SK-N-SH (cell line): ENCODE measurements at regions not wholly inside any gene's neighbourhood (a gene's known extent, or its start where the extent isn't known, plus 50 kb on each side); places are given as distances from the start of the nearest gene placed in this dataset.

Experiments used
- CTCF ChIA-PET: fragments of 300-600, 350-600 bp; formaldehyde crosslinking; extraction: SDS; loops from one replicate; lab custom pipeline; 2021; lab: Yijun Ruan, JAX
- POLR2A ChIA-PET: fragments of 350-600 bp; sonication (Branson Sonifier 250); formaldehyde crosslinking; extraction: SDS; loops from one replicate; lab custom pipeline; 2020; ENCODE audit warnings: antibody characterized with exemption, inconsistent platforms; lab: Yijun Ruan, JAX
- DNase-seq: peaks from one replicate; pipeline ENCODE4 v3.0.0; 2012
- H2AFZ ChIP-seq: fragments of 200-600 bp; sonication (generic); 2 replicates; pipeline ENCODE4 v1.8.1; 2016; ENCODE audit warnings: antibody characterized with exemption, mild to moderate bottlenecking, low read depth
- H3F3A ChIP-seq: fragments of 200-600 bp; sonication (generic); replicated peaks from 2 replicates; pipeline ENCODE3; 2016; ENCODE audit warnings: antibody characterized with exemption, mild to moderate bottlenecking; ENCODE audit not compliant: insufficient read depth
- H3K27ac ChIP-seq, 2 experiments: fragments of 200-500 bp in 1 of 2; fragments of 200-600 bp in 1 of 2; sonication (Bioruptor generic) in 1 of 2; sonication (generic), shearing (Covaris generic) in 1 of 2; 2 replicates each; pipeline versions ENCODE4 v1.5.1 to v1.6.1; 2014 to 2016; ENCODE audit warnings: low read depth in 2 of 2, inconsistent platforms in 1 of 2, low read length in 1 of 2, mild to moderate bottlenecking in 1 of 2, mixed read lengths in 1 of 2
- H3K27me3 ChIP-seq: fragments of 200-600 bp; sonication (generic), shearing (Covaris generic); 2 replicates; pipeline ENCODE4 v1.6.1; 2016; ENCODE audit warnings: mixed run types; ENCODE audit not compliant: insufficient read depth
- H3K36me3 ChIP-seq, 2 experiments: fragments of 200-500 bp in 1 of 2; fragments of 200-600 bp in 1 of 2; sonication (Bioruptor generic) in 1 of 2; sonication (generic) in 1 of 2; replicated peaks in 1 of 2; 2 replicates each; pipeline versions ENCODE3 to v1.5.1; 2014 to 2016; ENCODE audit warnings: low read length in 1 of 2, mild to moderate bottlenecking in 1 of 2; ENCODE audit not compliant: insufficient read depth in 2 of 2, control insufficient read depth in 1 of 2
- H3K4me1 ChIP-seq, 2 experiments: fragments of 200-500 bp in 1 of 2; fragments of 200-600 bp in 1 of 2; sonication (Bioruptor generic) in 1 of 2; sonication (generic), shearing (Covaris generic) in 1 of 2; 2 replicates each; pipeline versions ENCODE4 v1.5.1 to v1.6.1; 2014 to 2016; ENCODE audit warnings: low read depth in 1 of 2, low read length in 1 of 2, mixed run types in 1 of 2; ENCODE audit not compliant: insufficient read depth in 2 of 2, control insufficient read depth in 1 of 2
- H3K4me2 ChIP-seq: fragments of 200-600 bp; sonication (generic), shearing (Covaris generic); 2 replicates; pipeline ENCODE4 v1.6.1; 2017; ENCODE audit warnings: mixed run types
- H3K4me3 ChIP-seq, 2 experiments: fragments of 200-500 bp in 1 of 2; fragments of 200-600 bp in 1 of 2; sonication (Bioruptor generic) in 1 of 2; sonication (generic), shearing (Covaris generic) in 1 of 2; 2 replicates each; pipeline versions ENCODE4 v1.5.1 to v1.8.1; 2014 to 2016; ENCODE audit warnings: low read depth in 2 of 2, inconsistent platforms in 1 of 2, low read length in 1 of 2, mild to moderate bottlenecking in 1 of 2, mixed read lengths in 1 of 2, moderate library complexity in 1 of 2
- H3K79me2 ChIP-seq: fragments of 200-600 bp; sonication (generic); 2 replicates; pipeline ENCODE4 v1.8.1; 2017; ENCODE audit warnings: mild to moderate bottlenecking; ENCODE audit not compliant: insufficient read depth
- H3K9ac ChIP-seq: fragments of 200-600 bp; sonication (generic); 2 replicates; pipeline ENCODE4 v1.6.1; 2017; ENCODE audit warnings: mixed run types
- H3K9me2 ChIP-seq: fragments of 200-600 bp; sonication (generic); 2 replicates; pipeline ENCODE4 v1.6.1; 2017; ENCODE audit warnings: mixed run types
- H3K9me3 ChIP-seq: fragments of 200-600 bp; sonication (generic); 2 replicates; pipeline ENCODE4 v1.6.1; 2017; ENCODE audit warnings: mixed run types, mild to moderate bottlenecking, moderate library complexity
- H4K20me1 ChIP-seq: fragments of 200-600 bp; sonication (generic); 2 replicates; pipeline ENCODE4 v1.6.1; 2017; ENCODE audit warnings: mild to moderate bottlenecking, mixed run types; ENCODE audit not compliant: insufficient read depth
- CHD2 ChIP-seq: fragments of 150-350 bp; IDR thresholded peaks from 2 replicates; pipeline ENCODE4 v1.6.1; 2018; ENCODE audit warnings: low read length; ENCODE audit not compliant: partially characterized antibody
- EP300 ChIP-seq, 2 experiments: IDR thresholded peaks; 2 replicates each; pipeline versions ENCODE4 v1.4.0 to v1.6.1; 2012; ENCODE audit warnings: borderline replicate concordance in 1 of 2, low read depth in 1 of 2, low read length in 1 of 2
- FOXJ3 ChIP-seq: sonication (generic); formaldehyde crosslinking; IDR thresholded peaks from 2 replicates; pipeline ENCODE4 v1.5.1; 2020; ENCODE audit warnings: mild to moderate bottlenecking, missing genetic modification reagents
- GABPA ChIP-seq: IDR thresholded peaks from 2 replicates; pipeline ENCODE4 v1.4.0; 2012; ENCODE audit warnings: low read depth, mild to moderate bottlenecking
- IRF3 ChIP-seq: fragments of 150-350 bp; IDR thresholded peaks from 2 replicates; pipeline ENCODE4 v1.6.1; 2016; ENCODE audit warnings: mild to moderate bottlenecking, low read depth, low read length
- JUND ChIP-seq: IDR thresholded peaks from 2 replicates; pipeline ENCODE4 v1.4.0; 2012
- MAX ChIP-seq: IDR thresholded peaks from 2 replicates; pipeline ENCODE4 v1.4.0; 2012; ENCODE audit warnings: low read depth
- NFIC ChIP-seq: IDR thresholded peaks from 2 replicates; pipeline ENCODE4 v1.4.0; 2012; ENCODE audit warnings: borderline replicate concordance
- PBX3 ChIP-seq: IDR thresholded peaks from 2 replicates; pipeline ENCODE4; 2012
- POLR2AphosphoS5 ChIP-seq: IDR thresholded peaks from 2 replicates; pipeline ENCODE4 v1.6.1; 2012; ENCODE audit warnings: low read depth, low read length
- RFX5 ChIP-seq: IDR thresholded peaks from 2 replicates; pipeline ENCODE4 v1.6.1; 2012; ENCODE audit warnings: mild to moderate bottlenecking, improper control_type of control experiment, low read length
- RXRA ChIP-seq: IDR thresholded peaks from 2 replicates; pipeline ENCODE4 v1.4.0; 2012; ENCODE audit warnings: low read depth, mild to moderate bottlenecking, borderline replicate concordance
- SMC3 ChIP-seq: IDR thresholded peaks from 2 replicates; pipeline ENCODE4 v1.6.1; 2012; ENCODE audit warnings: low read depth, low read length, improper control_type of control experiment
- USF1 ChIP-seq: IDR thresholded peaks from 2 replicates; pipeline ENCODE4 v1.4.0; 2012; ENCODE audit warnings: low read depth, borderline replicate concordance
- YY1 ChIP-seq: IDR thresholded peaks from 2 replicates; pipeline ENCODE4 v1.4.0; 2012; ENCODE audit warnings: low read depth, mild to moderate bottlenecking
- ZBTB33 ChIP-seq: IDR thresholded peaks from 2 replicates; pipeline ENCODE4 v1.4.0; 2012; ENCODE audit warnings: low read depth, borderline replicate concordance
- WGBS: methylation state at CpG from one replicate; pipeline ENCODE4 v1.1.6; 2017; ENCODE audit warnings: low lambda C conversion rate; 5-methylcytosine and 5-hydroxymethylcytosine counted together

- CTCF ChIA-PET: interaction anchor here (0.9 kb wide), 1 partner anchor 98 kb away, joined by 3 read pairs; no protein-coding TSS in a partner anchor
Observed at GRCh38 chr6:111950661-111951496, 77.6 kb upstream of the FYN start.

GRCh38 chr6:111951497-111952085, 78.3 kb upstream of the FYN start:
- 92% methylated on average over 6 of the region's 7 CpGs for WGBS
- DNase-seq: no peak
- Histone ChIP-seq H3F3A (no peaks in the 10 kb centered on the region), H3K27ac (no peak overlapping the region), H3K4me3 (no peak overlapping the region), H3K9me3 (no peaks in the 10 kb centered on the region), H3K4me2 (no peak overlapping the region), H2AFZ (no peak overlapping the region), H3K27me3 (no peaks in the 10 kb centered on the region), H4K20me1 (no peaks in the 10 kb centered on the region), H3K4me1 (peaks cover 4 to 15% of the 10 kb centered on the region in 2 experiments; a peak in 3 of 4 replicates), H3K36me3 (no peaks in the 10 kb centered on the region), H3K9me2 (no peaks in the 10 kb centered on the region), H3K79me2 (no peaks in the 10 kb centered on the region), H3K9ac (no peak overlapping the region)
- POLR2A ChIA-PET: no interaction called here
- CTCF ChIA-PET: no interaction called here
- TF ChIP-seq FOXJ3 (CRISPR knock-in tag): no peak
- no peak for TF ChIP-seq GABPA
- no peak for TF ChIP-seq SMC3
- no peak for TF ChIP-seq JUND
- TF ChIP-seq YY1: no peak
- no peak for TF ChIP-seq POLR2AphosphoS5
- no peak for TF ChIP-seq CHD2
- TF ChIP-seq USF1: no peak
- TF ChIP-seq RXRA: no peak
- no peak for TF ChIP-seq EP300 (IDR thresholded peaks at IDR 0.05; ENCODE audit: borderline replicate concordance in 1 of 2, low read depth in 1 of 2, low read length in 1 of 2)
- TF ChIP-seq PBX3: no peak

More at GRCh38 chr6:111950661-111951496, 77.6 kb upstream of the FYN start:
- TF ChIP-seq RFX5: no peak
- TF ChIP-seq GABPA: no peak
- TF ChIP-seq IRF3: no peak
- peak; percentile 18; the same call in 1 of the 2 replicates for TF ChIP-seq NFIC
- no peak for TF ChIP-seq SMC3
- no peak for TF ChIP-seq MAX
- TF ChIP-seq ZBTB33: no peak
- peak; percentile 32 for DNase-seq
- H3K27ac ChIP-seq: no peak overlapping the region
- WGBS: 86% methylated on average over 4 of the region's 11 CpGs
- H3K4me1 ChIP-seq: peaks cover 4 to 15% of the 10 kb centered on the region in 2 experiments; a peak in 3 of 4 replicates
- H4K20me1 ChIP-seq: no peaks in the 10 kb centered on the region
- H3K36me3 ChIP-seq: no peaks in the 10 kb centered on the region
- H3F3A ChIP-seq: no peaks in the 10 kb centered on the region
- no peaks in the 10 kb centered on the region for H3K27me3 ChIP-seq
- no peaks in the 10 kb centered on the region for H3K9me3 ChIP-seq
- no peak overlapping the region for H2AFZ ChIP-seq
- no peak overlapping the region for H3K4me3 ChIP-seq
- H3K9me2 ChIP-seq: no peaks in the 10 kb centered on the region
- no peak overlapping the region for H3K9ac ChIP-seq
- POLR2A ChIA-PET: no interaction called here
- H3K4me2 ChIP-seq: no peak overlapping the region
- no peaks in the 10 kb centered on the region for H3K79me2 ChIP-seq
